Progenitor cell of endocrine pancreas (in vitro differentiated cells): ENCODE measurements at regions not wholly inside any gene's neighbourhood (a gene's known extent, or its start where the extent isn't known, plus 50 kb on each side); places are given as distances from the start of the nearest gene placed in this dataset.

Experiments used
- DNase-seq: peaks from one replicate; pipeline ENCODE4 v3.0.0; 2021; ENCODE audit warnings: low spot score; ENCODE audit not compliant: unreplicated experiment
- H3K27ac Mint-ChIP-seq: 2 replicates; pipeline ENCODE4 v1.8.0; 2021; ENCODE audit warnings: mild to moderate bottlenecking, moderate library complexity, mixed read lengths
- H3K27me3 Mint-ChIP-seq: 2 replicates; pipeline ENCODE4 v1.8.0; 2021; ENCODE audit warnings: mixed read lengths
- H3K36me3 Mint-ChIP-seq: 2 replicates; pipeline ENCODE4 v1.8.0; 2022; ENCODE audit warnings: mixed read lengths; ENCODE audit not compliant: insufficient read depth
- H3K4me1 Mint-ChIP-seq: 2 replicates; pipeline ENCODE4 v1.8.0; 2021; ENCODE audit warnings: low read depth, mixed read lengths
- H3K4me3 Mint-ChIP-seq: 2 replicates; pipeline ENCODE4 v1.8.0; 2021; ENCODE audit warnings: low read depth, mild to moderate bottlenecking, moderate library complexity, mixed read lengths
- H3K9me3 Mint-ChIP-seq: 2 replicates; pipeline ENCODE4 v1.8.0; 2021; ENCODE audit warnings: low read depth, mixed read lengths
- CTCF ChIP-seq: fragments of 200-600 bp; sonication (generic); IDR thresholded peaks from one replicate; pipeline ENCODE4 v1.5.0; 2021; ENCODE audit warnings: antibody characterized with exemption, mild to moderate bottlenecking; ENCODE audit not compliant: unreplicated experiment

GRCh38 chr9:82532504-82533180 lies 530.3 kb downstream of the RASEF start:
- no peaks in the 10 kb centered on the region for H3K4me1 Mint-ChIP-seq
- no peak overlapping the region for H3K27ac Mint-ChIP-seq
- no peak for DNase-seq
- H3K4me3 Mint-ChIP-seq: no peak overlapping the region
- peaks cover 8% of the 10 kb centered on the region for H3K9me3 Mint-ChIP-seq
- peaks cover 3% of the 10 kb centered on the region for H3K27me3 Mint-ChIP-seq
- peaks cover 1% of the 10 kb centered on the region for H3K36me3 Mint-ChIP-seq
- peak; percentile 27 for TF ChIP-seq CTCF

GRCh38 chr9:82535432-82535998 lies 527.4 kb downstream of the RASEF start:
- no peak overlapping the region for H3K27ac Mint-ChIP-seq
- DNase-seq: no peak
- H3K4me3 Mint-ChIP-seq: no peak overlapping the region
- H3K27me3 Mint-ChIP-seq: peaks cover 3% of the 10 kb centered on the region
- no peak for TF ChIP-seq CTCF
- H3K36me3 Mint-ChIP-seq: no peaks in the 10 kb centered on the region
- no peaks in the 10 kb centered on the region for H3K4me1 Mint-ChIP-seq
- H3K9me3 Mint-ChIP-seq: no peaks in the 10 kb centered on the region

GRCh38 chr9:82538634-82539033 lies 524.3 kb downstream of the RASEF start:
- Mint-ChIP-seq H3K9me3 (no peaks in the 10 kb centered on the region), H3K4me3 (no peak overlapping the region), H3K36me3 (no peaks in the 10 kb centered on the region), H3K27ac (no peak overlapping the region), H3K27me3 (peaks cover 3% of the 10 kb centered on the region), H3K4me1 (no peaks in the 10 kb centered on the region)
- no peak for TF ChIP-seq CTCF
- no peak for DNase-seq

- no peaks in the 10 kb centered on the region for H3K36me3 Mint-ChIP-seq
- H3K4me1 Mint-ChIP-seq: no peaks in the 10 kb centered on the region
- no peak overlapping the region for H3K27ac Mint-ChIP-seq
- H3K4me3 Mint-ChIP-seq: no peak overlapping the region
- DNase-seq: no peak
- H3K27me3 Mint-ChIP-seq: peaks cover 3% of the 10 kb centered on the region
- TF ChIP-seq CTCF: no peak
- no peaks in the 10 kb centered on the region for H3K9me3 Mint-ChIP-seq
Measured at GRCh38 chr9:82539146-82539545, 523.8 kb downstream of the RASEF start.

GRCh38 chr9:82539856-82540579 lies 522.9 kb downstream of the RASEF start:
- no peaks in the 10 kb centered on the region for H3K4me1 Mint-ChIP-seq

More at GRCh38 chr9:82539856-82540579, 522.9 kb downstream of the RASEF start:
- no peaks in the 10 kb centered on the region for H3K36me3 Mint-ChIP-seq
- H3K9me3 Mint-ChIP-seq: no peaks in the 10 kb centered on the region
- no peak for TF ChIP-seq CTCF
- H3K4me3 Mint-ChIP-seq: no peak overlapping the region
- H3K27ac Mint-ChIP-seq: no peak overlapping the region
- DNase-seq: no peak
- peaks cover 3% of the 10 kb centered on the region for H3K27me3 Mint-ChIP-seq
